ENCODE measurements at regions not wholly inside any gene's neighbourhood (a gene's known extent, or its start where the extent isn't known, plus 50 kb on each side); places are given as distances from the start of the nearest gene placed in this dataset.

DNA sequence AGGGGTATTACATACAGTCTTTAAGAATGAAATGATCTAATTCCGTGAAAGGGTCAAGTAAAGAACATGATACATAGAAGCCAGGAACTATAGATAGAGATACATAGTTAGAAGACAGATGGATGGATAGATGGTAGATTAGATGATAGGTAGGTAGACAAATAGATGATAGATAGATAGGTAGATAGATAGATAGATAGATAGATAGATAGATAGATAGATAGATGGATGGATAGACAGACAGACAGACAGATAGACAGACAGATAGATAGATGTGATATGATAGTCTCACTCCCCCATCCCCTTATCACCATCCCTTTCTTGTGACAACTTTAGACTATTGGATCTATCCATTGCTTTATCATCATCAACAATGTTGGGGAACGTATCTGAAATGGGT lies 448.2 kb downstream of the METTL4 start:
- WGBS (ENCODE audit: insufficient coverage, low coverage, low lambda C conversion rate, missing lambda C conversion rate) = 66% methylated on average over 2 of the region's 2 CpGs
- no peaks in the 10 kb centered on the region for H3K9me3 ChIP-seq
- ATAC-seq = no peak

DNA sequence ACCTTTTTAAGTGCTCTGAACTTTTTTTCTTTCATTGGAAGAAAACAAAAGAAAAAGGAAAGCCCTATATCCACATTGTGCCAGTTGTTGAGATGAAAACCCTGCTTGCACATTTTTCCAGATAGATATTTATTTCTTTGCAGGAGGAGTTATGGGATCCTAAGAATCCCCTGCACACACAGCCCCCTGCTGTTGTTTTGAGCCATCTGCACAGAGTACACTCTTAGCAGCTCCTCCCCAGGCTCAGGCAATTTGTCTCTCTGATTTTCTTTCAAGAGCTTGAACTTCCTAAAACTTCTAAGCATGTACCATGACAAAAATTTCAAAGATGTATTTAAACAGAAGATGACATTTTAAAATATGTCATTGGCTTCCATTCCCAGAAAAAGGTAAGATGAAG lies 436.9 kb downstream of the METTL4 start:
- no peaks in the 10 kb centered on the region for H3K4me1 ChIP-seq
- no peak overlapping the region for H3K4me3 ChIP-seq
- ATAC-seq = no peak
- no peak for DNase-seq
- H3K27me3 ChIP-seq = no peaks in the 10 kb centered on the region
- no peaks in the 10 kb centered on the region for H3K36me3 ChIP-seq
- no peaks in the 10 kb centered on the region for H3K9me3 ChIP-seq
- no peak overlapping the region for H3K27ac ChIP-seq
- intact Hi-C loops (cut with DNase I) = no loop called here
- TF ChIP-seq, protein P1, sequence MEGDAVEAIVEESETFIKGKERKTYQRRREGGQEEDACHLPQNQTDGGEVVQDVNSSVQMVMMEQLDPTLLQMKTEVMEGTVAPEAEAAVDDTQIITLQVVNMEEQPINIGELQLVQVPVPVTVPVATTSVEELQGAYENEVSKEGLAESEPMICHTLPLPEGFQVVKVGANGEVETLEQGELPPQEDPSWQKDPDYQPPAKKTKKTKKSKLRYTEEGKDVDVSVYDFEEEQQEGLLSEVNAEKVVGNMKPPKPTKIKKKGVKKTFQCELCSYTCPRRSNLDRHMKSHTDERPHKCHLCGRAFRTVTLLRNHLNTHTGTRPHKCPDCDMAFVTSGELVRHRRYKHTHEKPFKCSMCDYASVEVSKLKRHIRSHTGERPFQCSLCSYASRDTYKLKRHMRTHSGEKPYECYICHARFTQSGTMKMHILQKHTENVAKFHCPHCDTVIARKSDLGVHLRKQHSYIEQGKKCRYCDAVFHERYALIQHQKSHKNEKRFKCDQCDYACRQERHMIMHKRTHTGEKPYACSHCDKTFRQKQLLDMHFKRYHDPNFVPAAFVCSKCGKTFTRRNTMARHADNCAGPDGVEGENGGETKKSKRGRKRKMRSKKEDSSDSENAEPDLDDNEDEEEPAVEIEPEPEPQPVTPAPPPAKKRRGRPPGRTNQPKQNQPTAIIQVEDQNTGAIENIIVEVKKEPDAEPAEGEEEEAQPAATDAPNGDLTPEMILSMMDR (IDR thresholded peaks at IDR 0.05) = no peak
- TF ChIP-seq POLR2A (IDR thresholded peaks at IDR 0.05) = no peak

More for the DNA sequence above, 448.2 kb downstream of the METTL4 start:
- no peaks in the 10 kb centered on the region for H3K27me3 ChIP-seq
- intact Hi-C loops (cut with DNase I) = no loop called here
- DNase-seq = no peak
- no peak overlapping the region for H3K4me3 ChIP-seq
- no peak overlapping the region for H3K27ac ChIP-seq
- no peaks in the 10 kb centered on the region for H3K4me1 ChIP-seq
- H3K36me3 ChIP-seq = no peaks in the 10 kb centered on the region
- no peak for TF ChIP-seq POLR2A (IDR thresholded peaks at IDR 0.05)
- TF ChIP-seq, protein P1 (IDR thresholded peaks at IDR 0.05) = no peak

DNA sequence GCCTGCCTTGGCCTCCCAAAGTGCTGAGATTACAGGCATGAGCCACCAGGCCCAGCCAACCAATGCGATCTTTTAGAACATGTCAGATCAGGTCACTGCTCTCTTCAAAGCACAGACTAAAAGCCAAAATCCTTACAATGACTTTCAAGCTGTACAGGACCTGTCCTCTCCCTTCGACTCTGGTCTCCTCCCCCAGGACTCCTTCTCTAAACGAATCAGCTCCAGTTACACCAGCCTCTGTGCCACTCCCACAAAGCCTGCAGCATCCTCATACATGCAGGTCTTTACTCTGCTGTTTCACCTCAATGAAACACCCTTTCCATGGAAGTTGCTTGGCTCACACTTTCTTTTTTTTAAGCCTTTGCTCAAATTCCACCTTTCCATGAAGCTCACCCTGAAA lies 436.0 kb downstream of the METTL4 start:
- no peaks in the 10 kb centered on the region for H3K4me1 ChIP-seq
- 61% methylated on average over 3 of the region's 3 CpGs for WGBS (ENCODE audit: insufficient coverage, low coverage, low lambda C conversion rate, missing lambda C conversion rate)
- no peaks in the 10 kb centered on the region for H3K9me3 ChIP-seq
- ATAC-seq = no peak
- intact Hi-C loops (cut with DNase I) = no loop called here
- no peak overlapping the region for H3K27ac ChIP-seq
- TF ChIP-seq, protein P1 (IDR thresholded peaks at IDR 0.05) = no peak
- no peak for TF ChIP-seq POLR2A (IDR thresholded peaks at IDR 0.05)
- H3K36me3 ChIP-seq = no peaks in the 10 kb centered on the region
- DNase-seq = no peak
- no peaks in the 10 kb centered on the region for H3K27me3 ChIP-seq
- H3K4me3 ChIP-seq = no peak overlapping the region

DNA sequence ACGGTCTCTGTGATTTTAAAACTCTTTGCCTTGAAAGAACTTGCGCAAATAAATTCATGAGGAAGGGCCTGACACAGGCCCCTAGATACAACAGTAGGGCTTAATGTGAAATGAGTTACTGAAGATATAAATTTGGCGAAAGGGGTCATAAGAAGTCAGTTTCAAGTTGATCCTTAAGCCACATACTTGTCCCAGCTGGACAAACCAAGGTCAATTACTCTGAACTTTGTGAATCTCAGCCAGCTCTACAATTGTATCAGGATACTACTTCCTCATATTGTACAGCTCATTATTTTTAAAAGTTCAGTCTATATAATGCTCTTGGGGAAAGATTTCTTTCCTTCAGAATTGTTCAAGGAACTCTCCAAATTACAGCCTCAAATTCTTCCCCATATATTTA lies 432.8 kb downstream of the METTL4 start:
- H3K27me3 ChIP-seq = no peaks in the 10 kb centered on the region
- no peak overlapping the region for H3K27ac ChIP-seq
- TF ChIP-seq POLR2A (IDR thresholded peaks at IDR 0.05) = no peak
- TF ChIP-seq, protein P1 (IDR thresholded peaks at IDR 0.05) = no peak
- H3K4me3 ChIP-seq = no peak overlapping the region
- no peaks in the 10 kb centered on the region for H3K36me3 ChIP-seq
- intact Hi-C loops (cut with DNase I) = no loop called here
- ATAC-seq (no peak), DNase-seq (no peak)
- no peaks in the 10 kb centered on the region for H3K4me1 ChIP-seq
- 75% methylated on average over 3 of the region's 3 CpGs for WGBS (ENCODE audit: insufficient coverage, low coverage, low lambda C conversion rate, missing lambda C conversion rate)
- no peaks in the 10 kb centered on the region for H3K9me3 ChIP-seq

DNA sequence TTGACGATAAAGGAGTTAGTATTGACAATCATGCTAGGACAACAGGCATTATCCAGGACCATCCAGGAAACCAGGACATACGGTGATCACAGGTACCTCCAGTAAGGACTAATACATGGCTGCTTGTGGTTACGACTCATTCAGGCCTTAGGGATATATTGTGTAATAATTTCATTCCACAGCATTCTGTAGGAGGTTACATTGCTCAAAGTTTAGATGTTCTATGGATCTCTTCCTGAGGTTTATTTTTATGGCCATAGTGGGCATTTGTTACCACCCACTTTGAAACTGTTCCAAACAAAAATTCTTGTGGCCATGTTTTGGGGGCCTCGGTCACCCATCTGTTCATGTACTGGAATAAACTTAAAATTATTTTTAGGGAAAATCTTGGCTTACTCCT lies 431.6 kb downstream of the METTL4 start:
- 79% methylated on average over 4 of the region's 4 CpGs for WGBS (ENCODE audit: insufficient coverage, low coverage, low lambda C conversion rate, missing lambda C conversion rate)

More for the DNA sequence above, 431.6 kb downstream of the METTL4 start:
- Histone ChIP-seq H3K4me3 (no peak overlapping the region), H3K27ac (no peak overlapping the region), H3K4me1 (no peaks in the 10 kb centered on the region), H3K9me3 (no peaks in the 10 kb centered on the region), H3K36me3 (no peaks in the 10 kb centered on the region), H3K27me3 (no peaks in the 10 kb centered on the region)
- ATAC-seq (no peak), DNase-seq (no peak)
- TF ChIP-seq, protein P1 (IDR thresholded peaks at IDR 0.05) = no peak
- no peak for TF ChIP-seq POLR2A (IDR thresholded peaks at IDR 0.05)
- intact Hi-C loops (cut with DNase I) = no loop called here

All from right lobe of liver (tissue), 6 donors.